ENCODE measurements at regions not wholly inside any gene's neighbourhood (a gene's known extent, or its start where the extent isn't known, plus 50 kb on each side); places are given as distances from the start of the nearest gene placed in this dataset.
"Not testable (repeated sequence)": the region's sequence is repeated elsewhere in the genome, so short reads cannot be mapped to it uniquely, and the experiment has no call there.

DNA sequence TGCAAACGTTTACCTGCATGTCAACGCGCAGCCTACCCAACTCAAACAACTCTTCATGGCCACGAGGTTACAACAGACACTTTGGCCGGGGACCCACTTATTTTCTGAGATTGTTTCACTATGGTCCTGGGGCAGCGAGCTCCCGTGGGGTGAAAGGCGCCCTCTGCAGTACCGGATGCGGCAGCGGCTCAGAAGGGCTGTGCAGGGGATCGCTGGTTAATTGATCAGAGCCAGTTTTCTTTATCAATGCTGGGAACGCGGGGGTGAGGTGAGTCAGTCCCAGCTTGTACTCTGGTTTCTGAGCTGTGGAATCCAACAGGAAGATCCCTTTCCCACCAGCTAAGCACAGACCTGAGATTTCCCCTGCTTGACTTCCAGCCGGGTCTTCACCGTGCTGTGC, 366.5 kb upstream of the KLF6 start:
- no peak for DNase-seq (ENCODE audit: low spot score)

DNA sequence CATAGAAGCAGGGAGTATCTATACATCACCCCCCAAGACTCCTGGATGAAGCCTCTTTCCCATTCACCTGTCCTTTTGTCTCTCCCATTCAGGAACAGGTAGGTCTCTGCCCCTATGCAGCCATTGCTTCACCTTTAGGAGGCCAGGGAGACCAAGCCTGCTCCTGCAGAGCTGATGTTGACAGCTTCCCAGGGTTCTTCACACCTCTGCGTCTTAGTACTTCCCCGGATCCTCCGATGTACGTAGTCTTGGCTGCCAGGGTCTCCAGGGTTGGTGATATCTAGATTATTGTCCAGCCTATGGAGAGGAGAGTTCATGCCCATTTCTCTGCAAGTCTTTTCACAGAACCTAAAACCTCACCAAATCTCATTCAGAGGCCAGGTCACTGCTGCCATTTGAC, 365.7 kb upstream of the KLF6 start:
- no peak for DNase-seq (ENCODE audit: low spot score)

DNA sequence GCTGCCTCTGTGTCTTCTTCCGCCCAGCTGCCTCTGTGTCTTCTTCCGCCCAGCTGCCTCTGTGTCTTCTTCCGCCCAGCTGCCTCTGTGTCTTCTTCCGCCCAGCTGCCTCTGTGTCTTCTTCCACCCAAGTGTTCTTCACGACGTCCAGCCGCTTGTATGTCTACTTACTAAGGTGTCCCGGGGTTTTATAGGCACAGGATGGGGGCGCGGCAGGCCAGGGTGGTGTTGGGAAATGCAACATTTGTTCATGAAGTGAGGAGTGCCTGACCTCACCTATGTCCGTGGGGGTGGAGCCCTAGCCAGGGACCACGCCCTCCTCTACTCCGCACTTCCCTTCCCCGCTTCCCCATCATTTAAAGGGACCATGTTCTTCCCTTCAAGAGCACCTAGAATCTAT, 364.5 kb upstream of the KLF6 start:
- DNase-seq (ENCODE audit: low spot score): not testable (repeated sequence)

DNA sequence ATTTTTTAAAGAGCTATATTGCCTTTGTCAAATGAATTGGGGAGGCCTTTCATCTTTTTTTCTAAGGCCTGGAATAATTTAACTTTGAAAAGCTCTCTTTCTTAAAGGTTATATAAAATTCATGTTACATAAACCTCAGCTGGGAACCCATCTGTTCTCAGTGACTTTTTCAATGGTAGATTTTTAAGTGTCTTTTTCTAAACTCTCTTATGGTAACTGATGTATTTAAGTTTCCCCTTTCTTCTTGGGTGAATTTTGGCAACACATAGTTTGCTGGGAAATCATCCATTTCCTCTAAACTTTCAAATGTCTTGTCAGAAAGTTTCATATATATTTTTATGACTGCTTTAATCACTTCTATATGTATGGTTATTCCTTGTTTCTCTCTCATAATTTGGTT, 362.2 kb upstream of the KLF6 start:
- DNase-seq (ENCODE audit: low spot score): no peak

DNA sequence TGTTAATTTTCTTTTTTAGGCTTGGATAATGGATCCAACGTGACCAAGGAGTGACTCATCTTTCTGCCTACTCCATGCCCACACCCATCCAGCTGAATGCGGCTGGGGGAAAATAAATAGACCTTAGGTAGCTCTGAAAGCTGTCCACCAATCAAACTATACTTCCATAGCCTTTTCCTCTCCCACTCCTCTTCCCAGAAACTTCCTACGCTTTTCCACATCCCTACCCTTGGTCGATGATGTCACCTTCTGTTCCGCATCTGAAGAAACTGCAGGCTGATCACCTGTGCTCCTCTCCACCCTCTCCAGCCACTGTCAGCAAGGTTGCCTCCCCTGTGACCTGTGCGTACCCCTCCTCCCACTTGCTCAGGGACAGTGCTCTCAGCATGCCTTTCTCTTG, 359.8 kb upstream of the KLF6 start:
- no peak for DNase-seq (ENCODE audit: low spot score)

DNA sequence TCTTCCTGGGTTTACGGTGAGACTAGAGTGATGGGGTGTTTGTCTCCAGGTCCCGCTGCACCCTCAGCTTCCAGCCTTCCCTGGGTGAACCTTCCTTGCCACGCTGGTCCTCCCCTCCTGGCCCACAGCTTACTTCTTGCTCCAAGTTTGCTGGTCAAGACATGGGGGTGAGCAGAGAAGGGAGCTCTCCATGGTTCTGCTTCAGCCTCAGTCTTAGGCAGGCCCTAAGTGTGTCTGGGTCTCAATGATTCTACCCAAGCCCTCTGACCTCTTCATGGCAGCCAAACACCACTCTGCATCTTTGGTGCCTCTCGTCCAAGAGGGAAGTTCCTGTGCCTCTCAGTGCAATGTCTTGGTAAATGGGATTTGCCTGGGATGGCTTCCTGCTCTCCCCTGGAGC, 356.5 kb upstream of the KLF6 start:
- DNase-seq (ENCODE audit: low spot score): no peak

DNA sequence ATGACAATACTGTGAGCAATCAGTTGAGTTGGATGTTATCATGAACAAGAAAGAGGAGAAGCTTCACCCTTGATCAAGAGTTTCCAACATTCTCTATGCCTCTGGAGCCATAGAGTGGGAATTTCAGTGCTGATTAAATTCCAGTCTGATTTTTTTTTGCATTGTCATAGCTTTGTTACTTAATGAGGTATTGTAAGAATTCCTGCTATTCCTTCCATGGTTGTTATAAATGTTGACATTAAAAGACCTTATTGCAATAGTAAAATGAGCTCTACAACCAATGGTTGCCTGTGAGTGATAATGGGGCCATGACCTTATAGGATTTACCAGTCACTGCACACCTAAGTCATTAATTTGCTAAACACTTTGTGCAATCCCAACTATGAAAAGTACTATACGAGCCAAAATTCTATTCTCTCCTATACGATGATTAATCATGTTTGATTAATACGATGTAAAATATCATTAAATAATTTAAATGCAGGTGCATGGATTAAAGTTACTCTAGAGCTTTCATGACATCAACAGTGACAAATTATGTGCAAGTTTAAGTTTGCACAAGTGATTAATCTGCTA, 353.2 kb upstream of the KLF6 start:
- no peak for DNase-seq (ENCODE audit: low spot score)

DNA sequence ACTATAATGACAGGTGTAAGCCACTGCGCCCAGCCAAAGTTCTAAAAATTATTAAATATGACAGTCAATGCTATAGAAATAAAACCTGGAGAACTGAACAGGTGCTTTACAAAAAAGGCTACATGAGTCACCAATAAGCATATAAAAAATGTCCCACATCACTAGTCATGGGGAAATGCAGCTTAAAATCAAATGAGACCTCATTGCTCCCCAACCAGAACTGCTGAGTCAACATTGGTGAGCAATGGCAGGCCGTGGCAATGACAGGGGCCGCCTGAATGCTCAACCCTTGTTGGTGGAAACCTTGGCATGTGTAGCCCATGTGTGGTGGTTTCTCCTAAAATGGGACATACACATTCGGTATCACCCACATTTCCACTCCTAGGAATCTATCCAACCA, 352.3 kb upstream of the KLF6 start:
- no peak for DNase-seq (ENCODE audit: low spot score)

DNA sequence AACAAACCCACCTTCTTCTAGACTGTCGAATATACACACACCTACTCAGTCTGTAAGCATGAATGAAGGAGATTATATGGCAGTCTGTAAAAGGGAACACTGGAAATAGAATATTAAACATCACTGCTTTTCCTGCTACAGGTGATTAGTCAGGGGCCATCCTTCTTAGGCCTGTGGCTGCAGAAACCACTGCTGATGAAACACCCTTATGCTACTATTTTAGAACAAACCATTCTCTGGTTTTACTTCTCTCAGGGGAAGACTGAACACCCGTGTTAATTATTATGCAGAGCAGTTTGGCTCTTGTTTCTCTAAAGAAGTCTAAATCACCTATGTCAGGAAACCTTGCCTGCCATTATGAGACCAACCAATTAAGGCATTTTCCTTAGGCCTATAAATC, 351.1 kb upstream of the KLF6 start:
- no peak for DNase-seq (ENCODE audit: low spot score)

DNA sequence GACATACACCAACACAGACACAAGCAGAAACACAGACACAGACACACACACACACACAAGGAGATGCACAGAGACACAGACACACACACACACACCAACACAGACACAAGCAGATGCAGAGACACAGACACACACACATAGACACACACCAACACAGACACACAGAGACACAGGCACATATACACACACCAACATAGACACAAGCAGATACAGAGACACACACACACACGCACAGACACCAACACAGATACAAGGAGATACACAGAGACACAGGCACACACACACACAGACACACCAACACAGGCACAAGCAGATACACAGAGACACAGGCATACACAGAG, 347.2 kb upstream of the KLF6 start:
- DNase-seq (ENCODE audit: low spot score): no peak

DNA sequence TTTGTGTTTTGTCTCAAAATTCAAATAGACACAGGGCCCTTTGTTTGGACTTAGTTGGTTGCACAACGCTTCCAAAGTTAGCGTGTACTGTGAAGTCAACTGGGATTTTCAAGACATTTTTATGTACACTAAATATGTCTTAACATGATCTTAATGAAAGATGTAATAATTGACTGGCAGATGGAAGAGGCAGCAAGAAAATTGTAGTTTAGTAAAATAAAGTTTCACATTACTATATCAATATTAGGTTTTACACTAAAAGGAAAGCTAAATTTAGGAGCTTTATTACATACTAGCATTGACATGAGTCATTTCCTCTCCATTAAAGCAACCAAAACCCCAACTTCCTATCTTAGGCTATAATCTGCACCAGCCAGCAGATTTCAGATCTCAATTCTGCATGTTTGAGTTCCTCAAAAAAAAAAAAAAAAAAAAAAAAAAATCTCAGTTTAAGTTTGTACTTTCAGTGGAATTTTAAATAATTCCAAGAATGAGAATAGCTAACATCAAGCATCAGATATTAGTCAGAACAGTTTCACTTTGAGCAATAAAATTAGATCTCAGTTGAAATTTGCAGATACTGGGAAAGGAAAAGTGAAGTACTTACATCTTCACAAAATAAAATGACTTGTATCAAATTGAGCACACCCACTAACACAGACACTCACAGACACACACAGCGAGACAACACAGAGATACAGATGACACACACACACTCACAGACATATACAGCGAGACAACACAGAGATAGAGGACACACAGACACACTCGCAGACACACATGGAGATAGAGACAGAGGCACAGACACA, 346.6 kb upstream of the KLF6 start:
- no peak for DNase-seq (ENCODE audit: low spot score)

DNA sequence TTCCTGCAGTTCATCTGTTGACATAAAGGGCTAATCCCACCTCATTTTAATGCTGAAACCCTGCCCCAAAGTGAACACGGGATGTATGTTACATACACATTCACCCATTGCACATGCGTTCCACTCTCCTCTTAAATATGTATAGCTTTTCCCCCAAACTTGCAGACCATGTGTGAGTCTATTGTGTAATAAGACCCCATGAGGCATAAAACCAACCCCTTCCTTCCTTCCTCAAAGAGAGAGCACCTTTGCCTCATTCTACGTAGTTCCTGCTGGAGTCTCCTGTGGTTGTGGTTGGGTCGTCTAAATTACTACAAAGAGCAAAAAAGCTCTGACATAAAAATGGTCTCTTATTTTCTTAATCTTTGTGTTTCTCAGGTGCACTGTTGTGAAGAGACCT, 345.7 kb upstream of the KLF6 start:
- no peak for DNase-seq (ENCODE audit: low spot score)

DNA sequence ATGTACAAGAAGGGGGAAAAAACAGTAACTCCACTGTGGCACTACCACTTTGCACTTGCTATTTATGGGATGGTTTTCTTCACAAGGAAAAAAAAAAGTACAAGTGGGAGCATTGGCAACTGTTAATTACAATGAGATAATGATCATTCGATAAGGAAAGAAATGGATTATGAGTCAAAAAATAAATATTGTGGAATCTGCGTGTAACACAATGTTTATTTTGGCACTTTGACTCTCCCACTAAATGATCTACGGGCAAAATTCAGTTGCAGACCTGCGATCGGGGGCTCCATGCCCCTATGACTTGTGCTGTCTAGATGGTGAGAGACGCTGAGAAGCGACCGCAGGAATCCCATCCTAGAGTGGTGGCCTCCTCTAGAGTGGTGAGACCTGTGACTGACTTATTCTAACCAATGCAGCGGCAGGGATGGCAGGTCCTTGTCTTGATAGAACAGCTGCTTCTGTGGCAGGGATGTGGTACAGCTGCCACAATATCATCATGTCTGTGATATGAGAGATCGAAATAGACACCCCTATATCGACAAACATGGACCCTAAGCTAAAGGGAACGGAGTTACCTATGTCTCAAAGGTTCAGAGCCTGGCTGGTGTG, 345.0 kb upstream of the KLF6 start:
- DNase-seq (ENCODE audit: low spot score): no peak

DNA sequence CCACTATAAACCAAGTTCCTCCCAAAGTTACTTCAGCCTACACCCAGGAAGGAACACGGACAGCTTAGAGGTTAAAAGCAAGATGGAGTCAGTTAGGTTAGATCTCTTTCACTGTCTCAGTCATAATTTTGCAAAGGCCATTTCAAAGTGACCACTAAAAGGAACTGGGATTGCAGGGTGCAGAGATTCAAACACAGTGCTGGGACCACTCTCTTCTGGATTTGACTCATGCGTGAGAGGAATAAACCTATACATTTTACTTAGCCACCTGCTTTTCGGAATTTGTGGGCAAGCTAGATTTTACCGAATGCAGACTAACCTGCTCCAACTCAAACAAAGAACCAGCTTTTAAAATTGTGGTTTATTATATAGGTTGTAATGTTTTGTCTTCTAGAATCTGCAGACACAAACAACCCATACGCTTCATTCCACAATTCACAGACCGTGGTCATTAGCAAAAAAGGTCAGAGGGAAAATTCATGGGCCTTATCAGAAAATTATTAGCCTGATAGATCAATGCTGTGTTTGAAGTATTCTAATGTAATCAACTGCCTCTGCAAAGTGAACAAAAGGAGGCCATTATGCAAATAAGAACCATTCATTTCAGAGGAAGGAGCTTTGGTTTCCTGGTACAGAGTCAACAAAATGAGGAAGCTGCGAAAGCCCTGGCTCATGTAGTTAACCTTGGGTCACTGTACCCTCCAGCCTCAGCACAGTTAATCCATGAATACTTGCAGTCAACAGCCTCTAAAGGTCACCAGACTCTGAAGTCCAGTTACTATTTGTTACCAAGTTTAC, 342.7 kb upstream of the KLF6 start:
- no peak for DNase-seq (ENCODE audit: low spot score)

DNA sequence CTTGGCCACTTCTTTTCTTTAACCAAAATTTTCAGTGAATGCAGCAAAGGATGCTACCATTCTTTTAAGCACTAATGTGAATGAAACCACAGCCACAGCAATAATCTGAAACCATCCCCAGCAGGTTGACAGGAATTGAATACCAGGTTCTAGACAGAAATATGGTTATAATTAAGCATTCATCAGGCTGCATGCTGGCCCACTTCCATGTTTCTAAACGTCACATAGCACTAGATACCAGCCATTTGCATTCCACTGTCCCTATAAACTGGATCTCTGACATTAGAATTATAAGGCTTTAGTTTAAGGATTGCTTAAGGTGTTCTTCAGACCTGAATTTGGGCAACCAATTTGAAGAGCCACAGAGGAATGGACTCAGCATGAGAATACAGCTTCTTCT, 340.8 kb upstream of the KLF6 start:
- DNase-seq (ENCODE audit: low spot score): no peak

DNA sequence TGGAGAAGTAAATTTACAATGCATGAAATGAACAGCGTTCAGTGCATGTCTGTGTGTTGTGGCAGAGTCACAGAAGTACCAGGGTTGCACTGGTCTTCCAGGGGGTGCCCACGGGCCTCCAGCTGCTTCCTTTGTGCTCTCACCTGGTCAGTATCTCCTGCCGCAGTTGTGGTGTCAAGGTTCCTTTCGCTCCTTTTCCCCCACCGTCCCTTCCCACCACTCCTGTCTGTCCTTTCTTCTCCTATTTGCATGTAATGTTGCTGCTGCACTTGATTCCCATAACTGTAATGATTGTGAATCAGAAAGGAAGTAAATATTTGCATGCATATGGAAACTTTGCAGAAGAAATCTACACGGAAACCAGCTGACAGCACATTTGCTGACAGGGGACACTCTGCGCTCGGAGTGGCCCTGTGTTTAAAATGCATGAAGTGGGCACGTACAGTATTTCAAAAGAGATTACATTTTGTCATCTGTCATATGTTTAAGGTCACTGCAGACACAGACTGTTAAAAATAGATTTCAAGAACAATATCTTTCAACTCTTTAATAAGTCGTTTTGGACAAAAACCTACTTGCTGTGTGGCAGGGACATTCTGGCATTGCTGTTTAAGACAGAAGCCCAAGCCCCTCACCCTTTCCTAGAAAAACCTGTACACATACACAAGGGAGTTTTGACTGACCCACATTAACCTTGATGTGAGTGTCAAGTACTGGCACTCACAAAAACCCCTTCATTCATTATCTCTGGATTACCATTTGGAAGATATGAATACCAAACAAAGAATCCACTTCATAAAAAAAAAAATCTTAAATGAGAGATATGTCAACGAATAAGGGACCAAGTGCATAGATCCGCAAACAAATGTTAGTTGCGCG, 336.7 kb upstream of the KLF6 start:
- DNase-seq (ENCODE audit: low spot score): no peak

DNA sequence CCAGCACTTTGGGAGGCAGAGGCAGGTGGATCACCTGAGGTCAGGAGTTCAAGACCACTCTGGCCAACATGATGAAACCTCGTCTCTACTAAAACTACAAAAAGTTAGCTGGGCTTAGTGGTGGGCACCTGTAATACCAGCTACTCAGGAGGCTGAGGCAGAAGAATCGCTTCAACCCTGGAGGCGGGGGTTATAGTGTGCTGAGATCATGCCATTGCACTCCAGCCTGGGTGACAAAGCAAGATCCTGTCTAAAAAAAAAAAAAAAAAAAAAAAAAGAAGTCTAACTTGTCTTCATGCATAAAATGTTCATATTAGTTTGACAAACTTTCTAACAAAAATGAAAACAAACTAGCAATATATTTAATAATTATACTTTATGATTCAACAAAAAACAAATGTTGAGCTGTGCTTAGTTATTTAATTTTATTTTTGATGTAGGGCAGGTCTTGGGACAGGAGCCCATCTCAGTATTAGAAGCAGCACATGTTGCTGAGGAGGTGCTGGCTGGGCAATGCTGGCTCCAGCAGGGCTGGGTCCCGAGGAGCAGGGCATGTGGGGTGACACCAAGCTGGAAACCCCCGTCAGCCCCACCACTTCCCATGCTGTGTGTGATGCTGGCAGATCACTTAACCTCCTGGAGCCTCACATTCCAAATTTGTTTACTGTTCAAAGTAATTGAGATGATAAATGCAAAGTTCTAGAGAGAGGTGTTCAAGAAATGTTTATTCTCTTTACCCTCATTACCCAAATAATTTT, 335.3 kb upstream of the KLF6 start:
- no peak for DNase-seq (ENCODE audit: low spot score)

DNA sequence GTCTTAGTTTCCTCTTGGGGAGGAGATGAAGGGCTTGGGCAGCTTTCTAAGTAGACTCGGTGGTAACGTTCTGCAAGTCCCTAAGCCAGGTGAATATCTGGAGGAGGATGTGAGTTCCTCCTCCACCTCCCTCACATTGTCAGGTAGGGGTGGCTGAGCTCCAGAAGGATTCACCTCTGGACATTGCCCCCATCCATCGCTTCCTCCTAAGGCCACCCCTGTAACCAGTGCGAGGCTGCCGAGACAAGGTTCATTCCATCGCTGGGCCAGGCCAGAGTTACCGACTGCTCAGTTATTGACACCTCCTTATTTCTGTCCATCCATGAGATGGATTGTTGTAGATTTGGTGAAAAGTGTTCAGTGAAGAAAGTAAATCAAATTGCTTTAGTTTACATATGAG, 334.1 kb upstream of the KLF6 start:
- DNase-seq (ENCODE audit: low spot score): no peak

DNA sequence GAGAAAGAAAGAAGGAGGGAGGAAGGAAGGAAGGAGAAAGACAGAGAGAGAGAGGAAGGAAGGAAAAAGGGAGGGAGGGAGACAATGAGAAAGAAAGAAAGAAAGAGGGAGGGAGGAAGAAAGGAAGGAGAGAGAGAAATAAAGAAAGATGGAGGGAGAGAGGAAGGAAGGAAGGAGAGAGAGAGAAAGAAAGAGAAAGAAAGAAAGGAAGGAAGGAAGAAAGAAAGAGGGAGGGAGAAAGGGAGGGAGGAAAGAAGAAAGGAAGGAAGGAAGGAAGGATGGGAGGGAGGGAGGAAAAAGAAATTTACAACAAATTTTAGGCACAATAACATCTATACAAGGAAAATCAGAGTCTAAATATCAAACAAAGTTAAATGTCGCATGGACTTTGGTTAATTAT, 332.6 kb upstream of the KLF6 start:
- DNase-seq (ENCODE audit: low spot score): no peak

DNA sequence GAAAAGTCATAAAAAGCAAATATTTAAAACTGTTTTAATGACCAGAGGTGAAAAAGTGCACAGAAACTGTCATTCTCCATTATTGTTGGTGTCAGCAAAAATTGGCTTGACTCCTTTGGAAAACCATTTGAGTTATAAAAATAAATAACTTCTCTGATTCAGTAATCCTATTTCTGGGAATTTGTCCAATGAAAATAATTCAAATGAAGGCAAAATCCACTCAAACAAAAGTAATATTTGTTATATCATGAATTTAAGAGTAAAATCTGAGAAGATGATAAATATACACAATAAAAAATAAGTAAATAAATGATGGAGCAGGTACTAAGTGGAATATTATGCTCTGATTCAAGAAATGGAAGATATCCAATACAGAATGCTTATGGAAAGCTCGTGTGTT, 326.6 kb upstream of the KLF6 start:
- no peak for DNase-seq (ENCODE audit: low spot score)

DNA sequence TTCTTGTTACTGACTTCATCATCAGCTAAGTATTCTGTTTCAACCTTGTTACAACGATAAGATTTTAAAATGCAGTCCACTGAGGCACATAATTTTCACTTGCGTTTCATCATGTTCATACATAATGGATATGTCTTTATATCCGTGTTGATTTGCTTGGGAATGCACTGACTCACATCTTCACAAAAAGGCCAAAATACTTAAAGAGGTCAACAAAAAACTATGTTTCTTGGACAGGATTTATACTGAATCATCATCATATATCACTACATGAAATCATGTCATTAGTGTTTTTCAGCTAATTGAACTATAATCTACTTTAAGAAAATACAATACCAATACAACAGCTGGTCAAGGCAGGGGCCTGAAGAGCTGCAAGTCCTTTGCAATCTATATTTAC, 324.5 kb upstream of the KLF6 start:
- DNase-seq (ENCODE audit: low spot score): no peak

Data from ecto neural progenitor cell (in vitro differentiated cells).